ENCODE measurements at regions not wholly inside any gene's neighbourhood (a gene's known extent, or its start where the extent isn't known, plus 50 kb on each side); places are given as distances from the start of the nearest gene placed in this dataset.
A peak's percentile ranks its signal among the peaks of the same experiment; 100 is the strongest.
"Not testable (repeated sequence)": the region's sequence is repeated elsewhere in the genome, so short reads cannot be mapped to it uniquely, and the experiment has no call there.

DNA sequence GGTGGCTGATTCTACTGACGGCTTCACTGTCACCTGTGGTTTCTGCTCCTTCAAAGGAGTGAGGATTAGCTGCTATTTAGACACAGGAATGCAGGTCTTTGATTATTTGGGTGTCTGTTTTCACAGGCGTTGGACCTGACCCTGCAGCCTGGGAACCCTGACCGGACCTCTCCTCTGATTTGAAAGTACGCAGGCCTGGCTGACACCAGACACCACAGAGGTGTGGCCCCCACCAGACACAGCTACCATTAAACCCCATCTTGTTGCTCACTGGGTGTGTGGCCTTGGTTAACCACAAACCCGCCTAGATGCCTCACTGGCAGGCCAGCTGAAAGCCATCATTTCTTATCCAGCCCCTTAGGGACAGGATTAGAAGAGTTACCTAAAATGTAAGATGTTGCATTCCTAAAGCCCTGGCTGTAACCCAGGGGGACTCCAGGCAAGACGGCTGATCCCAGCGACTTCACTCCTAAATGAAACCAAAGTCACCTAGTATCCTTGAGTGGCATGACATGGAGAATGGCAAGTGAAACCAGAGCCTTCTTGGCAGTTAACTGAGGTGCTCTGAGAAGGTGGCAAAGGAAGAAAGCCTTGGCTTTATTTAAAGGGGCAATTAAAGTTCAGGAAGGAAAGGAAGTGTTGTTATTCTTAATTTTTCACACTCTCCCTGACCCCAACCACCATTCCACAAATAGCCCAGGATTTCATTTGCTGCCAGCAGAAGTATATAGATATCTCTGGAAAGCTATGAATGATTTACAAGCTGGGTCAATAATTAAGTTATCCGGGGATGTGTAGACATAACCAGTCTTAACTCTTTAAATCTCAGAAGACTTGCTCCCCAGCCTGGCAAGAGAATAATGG, 169.9 kb downstream of the QRSL1 start:
- DNase-seq, result peak; percentile 24

DNA sequence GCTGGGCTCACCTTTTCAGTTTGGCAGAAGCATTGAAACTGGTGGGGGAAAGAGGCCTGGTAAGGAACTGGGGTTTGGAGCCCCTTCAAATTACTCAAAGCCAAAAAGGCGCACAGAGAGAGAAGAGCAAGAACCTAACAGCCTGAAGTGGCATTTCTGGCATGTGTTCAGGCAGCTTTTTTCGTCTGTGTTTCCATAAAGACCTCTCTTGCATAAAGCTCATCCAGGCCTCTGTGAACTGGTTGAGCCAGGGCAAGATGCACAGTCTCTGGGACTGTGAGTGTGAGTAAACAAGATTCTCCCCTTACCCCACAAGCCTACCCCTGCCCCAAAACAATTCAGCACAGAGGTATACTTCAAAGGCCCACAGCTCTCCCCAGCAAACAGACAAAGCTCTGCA, 167.8 kb downstream of the QRSL1 start:
- DNase-seq, result no peak

DNA sequence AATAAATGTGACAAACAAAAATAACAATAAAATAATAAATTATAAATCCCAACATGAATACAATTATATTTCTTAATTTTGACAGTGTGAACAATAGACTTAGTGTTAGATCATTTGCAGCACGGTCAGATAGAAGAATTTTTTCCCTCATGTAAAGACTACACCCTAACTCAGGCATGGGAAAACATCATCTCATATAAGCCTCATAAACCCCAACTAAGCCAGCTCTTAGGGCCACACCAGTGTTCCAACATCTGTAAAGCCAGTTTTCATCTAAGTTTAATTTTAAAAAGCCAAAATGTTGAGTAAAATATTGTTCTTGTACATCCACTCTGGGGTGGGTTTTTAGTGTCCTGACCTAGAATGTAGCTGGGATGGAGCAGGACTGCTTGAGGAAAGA, 167.4 kb downstream of the QRSL1 start:
- no peak for DNase-seq

DNA sequence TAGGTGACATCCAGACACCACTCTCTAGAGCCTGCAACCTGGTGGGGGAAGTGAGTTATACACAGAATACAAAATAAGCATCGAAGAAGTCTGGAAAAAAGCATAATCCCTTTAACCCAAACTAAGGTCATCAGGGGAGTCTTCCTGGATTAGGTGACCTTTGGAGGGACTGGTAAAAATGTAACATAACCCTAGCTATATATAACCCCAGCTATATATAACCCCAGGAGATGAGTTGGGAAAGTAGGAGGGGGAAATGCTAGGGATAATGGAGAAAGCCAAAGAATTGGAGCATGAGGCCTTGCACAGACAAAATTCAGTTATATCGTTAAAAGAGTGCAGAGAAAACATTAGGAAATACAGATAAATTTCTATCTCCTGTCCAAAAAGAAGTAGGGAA, 164.8 kb downstream of the QRSL1 start:
- no peak for DNase-seq

DNA sequence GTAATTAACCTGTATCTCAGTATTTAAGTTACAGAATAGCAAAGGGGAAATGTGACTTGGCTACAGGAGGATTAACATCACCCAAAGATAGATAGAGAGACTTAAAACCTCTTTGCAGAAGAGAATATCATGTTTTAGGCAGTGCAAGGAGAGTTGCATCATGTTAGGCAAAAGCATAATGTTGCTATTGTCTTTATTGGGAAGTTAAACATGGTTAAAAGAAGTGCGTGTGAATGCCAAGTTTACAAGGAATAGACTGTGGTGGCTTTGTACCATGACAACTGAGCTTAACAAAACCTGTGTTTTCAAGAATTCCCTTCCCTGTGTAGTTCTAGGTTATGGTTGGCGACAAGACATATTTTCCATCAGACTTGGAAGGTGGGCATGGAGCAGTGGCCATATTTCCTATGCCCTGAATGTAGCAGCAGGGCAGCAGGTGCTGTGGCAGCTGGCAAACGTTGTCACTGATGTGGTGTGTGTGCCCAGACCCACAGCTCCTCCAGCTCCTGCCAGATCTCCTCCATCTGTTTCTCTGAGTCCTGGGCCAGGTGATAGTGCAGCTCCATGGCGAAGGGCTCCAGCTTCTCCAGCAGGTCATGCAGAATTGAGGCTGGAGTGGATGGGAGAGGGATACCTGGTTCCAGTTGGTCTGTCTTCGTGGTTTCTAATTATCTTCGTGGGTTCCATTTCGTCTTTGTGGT, 163.3 kb downstream of the QRSL1 start:
- no peak for DNase-seq

DNA sequence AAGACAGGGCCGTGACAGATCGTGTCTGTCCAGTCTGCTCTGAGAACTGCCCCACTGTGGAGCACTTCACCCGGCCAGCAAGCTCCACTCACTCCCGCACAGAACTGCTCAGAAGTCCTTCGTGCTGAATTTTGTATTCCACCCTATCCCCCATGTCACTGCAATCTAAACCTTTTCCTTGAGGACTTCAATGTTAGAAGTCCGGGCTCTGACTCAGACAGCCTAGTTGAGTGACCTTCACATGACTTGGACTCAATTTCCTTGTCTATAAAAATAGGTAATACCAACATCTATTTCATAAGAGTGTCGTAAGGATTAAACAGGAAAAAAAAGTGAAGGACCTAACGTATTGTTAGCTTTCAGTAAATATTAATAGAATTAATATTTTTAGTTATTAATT, 161.6 kb downstream of the QRSL1 start:
- DNase-seq, result no peak

DNA sequence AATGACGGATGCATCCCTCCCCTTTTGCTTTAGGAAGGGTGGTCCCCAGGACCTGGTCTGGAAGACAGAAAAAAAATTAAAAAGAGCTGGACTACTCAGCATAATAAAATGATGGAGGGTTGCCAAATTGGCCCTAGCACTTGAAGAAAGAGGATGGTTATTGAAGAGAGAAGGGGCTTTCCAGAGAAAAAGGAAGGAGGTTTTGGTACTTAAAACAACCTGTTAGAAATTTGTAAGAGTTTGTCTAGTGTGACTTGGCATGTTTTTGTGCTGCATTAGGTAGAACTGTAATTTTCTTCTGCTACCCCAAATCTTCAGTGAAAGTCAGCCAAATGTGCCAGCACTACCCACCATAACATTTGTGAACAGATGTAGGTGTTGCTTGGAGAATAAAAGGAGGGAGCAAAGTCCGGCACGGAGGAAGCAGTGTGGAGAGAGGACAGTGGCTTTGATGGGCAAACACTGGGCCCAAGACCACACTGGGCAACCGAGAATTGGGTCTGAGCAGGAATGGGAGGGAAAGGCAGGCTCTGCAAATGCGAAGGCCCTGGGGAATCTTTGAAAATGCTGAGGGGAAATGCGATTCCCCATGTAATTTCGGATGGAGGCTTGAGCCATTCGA, 160.9 kb downstream of the QRSL1 start:
- DNase-seq, result no peak

DNA sequence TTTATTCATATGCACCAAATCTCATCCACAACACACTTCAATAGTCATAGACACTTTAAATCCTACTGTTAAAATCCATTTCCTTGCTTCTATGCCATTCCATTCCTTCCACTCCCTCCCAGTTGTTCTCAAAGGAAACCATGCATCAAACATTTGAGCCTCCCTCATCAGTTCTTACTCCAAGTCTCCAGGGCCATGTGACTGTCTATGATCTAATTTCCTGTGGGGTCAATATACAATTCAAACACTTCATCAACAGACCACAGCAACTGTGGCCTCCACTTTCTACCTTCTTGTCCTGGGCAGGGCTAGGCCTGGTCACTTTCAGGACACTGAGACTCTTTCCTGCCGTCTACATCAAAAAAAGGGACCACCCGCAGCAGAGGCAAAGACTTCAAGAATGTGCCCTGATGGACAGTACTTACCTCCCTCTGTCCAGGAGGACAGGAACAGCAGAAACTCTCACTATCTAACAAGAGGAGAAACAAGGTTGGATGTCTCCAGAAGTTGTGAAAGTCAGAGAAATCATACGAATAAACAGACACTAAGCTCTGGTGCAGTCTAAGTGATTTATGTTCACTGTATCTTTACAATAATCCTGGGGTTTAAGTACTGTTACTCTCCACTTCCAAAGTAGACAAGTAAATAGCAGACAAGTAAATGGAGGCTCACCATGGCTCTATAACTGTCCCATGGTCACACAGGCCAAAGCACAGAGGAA, 160.2 kb downstream of the QRSL1 start:
- DNase-seq, result no peak

DNA sequence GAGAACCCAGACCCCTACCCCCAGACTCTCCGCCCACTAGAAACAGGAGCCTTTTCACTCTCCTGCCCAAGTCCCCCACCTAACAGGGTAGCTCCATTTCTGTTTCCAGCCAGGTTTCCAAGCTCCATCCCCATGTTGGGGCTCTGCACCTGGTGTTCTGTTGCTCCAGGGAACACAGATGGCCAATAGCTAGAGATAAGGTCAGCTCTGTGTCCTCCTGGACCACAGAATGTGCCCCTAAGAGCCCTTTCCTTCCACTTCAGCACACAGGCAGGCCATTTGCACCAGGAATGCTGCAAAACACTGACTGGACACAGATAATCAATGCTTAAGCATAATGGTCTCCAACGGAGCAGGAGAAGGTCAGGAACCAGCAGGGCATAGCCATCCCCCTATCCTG, 159.4 kb downstream of the QRSL1 start:
- DNase-seq, result no peak

DNA sequence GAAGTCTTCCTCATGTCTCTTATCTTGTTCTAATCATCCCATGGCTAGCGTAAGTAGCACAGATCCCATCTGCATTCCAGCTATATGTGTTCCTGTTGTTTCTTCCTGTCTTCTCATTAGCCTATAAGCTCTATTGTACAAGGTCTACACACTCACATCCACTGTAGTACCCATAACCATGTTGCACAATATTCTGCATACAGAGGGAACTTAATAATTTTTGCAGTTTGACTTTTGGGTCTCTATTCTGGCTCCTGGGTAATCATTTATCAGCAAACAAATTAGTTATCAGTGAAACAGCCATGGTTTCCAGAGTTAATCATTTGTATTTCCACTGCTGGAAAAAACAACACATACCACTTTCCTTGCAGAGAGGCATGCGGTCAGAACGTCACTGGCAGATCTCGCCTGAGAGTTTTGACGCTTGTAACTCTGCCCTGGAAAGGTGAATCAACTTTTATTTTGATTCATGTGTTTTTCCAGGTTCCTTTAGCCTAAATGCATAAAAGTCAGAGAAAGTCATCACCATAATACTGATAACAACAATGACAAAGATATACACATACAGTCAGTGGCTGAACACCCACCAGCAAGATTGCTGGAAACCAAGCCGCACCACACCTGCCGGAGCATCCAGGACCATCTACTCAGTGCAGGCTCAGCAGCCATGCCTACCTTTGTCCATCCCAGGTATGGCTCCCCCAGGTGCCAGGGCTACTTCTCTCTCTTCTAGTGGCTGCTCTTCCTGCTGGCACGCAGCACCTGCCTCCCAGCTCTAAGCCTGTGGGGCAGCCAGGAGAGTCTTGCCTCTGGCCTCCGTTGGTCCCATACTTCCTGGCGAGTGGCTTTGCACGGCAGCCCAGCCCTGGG, 158.2 kb downstream of the QRSL1 start:
- DNase-seq, result no peak

DNA sequence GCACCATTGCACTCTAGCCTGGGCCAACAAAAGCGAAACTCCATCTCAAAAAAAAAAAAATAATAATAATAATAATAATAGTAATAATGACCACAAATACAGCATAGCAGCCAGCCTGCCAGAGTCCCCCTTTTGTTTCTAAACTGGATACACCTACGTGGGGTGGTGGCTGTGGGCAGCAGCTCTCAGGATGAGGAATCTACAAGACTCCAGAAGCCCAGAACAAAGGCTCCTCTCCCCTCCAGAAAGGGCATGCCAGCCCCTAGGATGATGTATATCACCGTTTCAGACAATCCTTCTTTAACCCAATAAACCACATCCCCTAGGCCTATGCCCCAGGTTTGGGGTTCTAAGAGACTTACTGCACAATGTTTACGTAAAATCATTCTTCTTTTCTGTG, 155.9 kb downstream of the QRSL1 start:
- no peak for DNase-seq

DNA sequence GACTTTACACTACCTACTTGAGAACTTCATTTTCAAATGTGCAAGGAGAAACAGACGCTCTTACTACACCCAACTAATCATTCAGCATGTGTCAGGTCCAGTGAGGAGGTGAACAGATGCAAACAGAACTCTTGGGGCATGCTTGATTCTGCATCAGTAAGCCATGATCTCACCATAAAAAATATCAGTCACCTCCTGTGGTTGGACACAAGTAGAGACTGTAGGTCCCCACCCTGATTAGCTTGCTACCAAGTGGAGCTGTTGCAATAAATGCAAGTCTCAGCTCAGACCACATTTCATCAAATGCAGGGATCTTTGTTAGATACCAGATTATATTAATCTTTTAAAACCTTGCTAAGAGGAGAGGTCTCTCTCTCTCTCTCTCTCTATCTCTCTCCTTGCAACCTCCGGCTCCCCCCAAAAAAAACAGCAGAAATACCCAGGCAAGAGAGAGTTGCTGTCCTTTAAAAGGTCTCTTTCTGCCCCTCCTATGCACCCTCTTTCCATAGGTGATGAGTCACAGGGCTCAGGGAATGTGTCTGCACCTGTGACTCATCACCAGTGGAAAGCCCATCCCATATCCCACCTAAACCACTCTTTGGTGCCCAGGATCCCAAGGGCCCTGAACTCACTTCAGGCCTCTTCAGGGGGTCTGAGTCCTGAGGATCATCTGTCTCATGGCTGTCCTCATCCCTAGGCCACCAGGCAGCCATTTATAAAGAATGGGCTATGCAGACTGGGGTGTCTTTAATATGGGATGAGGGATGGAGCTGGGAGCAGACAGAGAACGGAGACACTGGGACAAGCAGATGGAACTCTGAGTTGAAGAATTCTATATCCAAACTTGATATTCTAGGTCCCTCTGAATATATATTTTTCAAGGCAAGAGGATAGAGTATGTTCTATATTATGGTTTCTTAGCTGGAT, 154.5 kb downstream of the QRSL1 start:
- DNase-seq, result no peak

DNA sequence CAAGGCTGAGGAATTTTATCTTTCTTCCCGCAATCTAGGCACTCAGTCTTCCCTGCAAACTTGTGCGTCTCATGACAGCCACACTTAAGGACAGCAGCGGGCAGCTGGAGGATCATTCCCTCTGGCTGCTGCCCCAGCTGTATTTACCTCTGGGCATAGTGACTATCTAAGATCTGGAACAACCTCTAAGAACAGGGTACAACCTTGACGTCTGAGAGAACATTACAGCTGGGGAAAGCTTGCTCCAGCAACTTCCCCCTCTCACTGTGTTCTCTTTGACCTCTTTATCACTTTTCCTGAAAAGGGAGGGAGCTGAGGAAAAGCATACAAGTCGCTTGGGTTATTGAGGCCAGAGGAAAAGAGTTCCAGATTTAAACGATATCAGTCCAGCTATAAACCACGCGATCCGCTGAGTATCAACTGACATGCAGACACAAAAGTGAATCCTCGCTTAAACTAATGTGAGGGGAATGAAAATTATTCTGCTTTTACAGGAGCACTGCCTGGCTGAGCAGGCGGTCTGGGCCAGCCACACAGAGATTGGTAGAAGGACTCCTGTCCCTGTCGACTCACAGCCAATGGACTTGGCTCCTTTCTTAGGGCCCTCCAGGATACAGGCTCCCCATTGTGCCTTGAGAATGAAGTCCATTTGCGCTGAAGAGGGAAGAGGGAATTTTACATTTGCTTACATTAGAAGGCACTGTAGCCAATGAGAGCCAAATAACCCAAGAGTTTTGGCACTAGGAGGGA, 153.3 kb downstream of the QRSL1 start:
- no peak for DNase-seq

DNA sequence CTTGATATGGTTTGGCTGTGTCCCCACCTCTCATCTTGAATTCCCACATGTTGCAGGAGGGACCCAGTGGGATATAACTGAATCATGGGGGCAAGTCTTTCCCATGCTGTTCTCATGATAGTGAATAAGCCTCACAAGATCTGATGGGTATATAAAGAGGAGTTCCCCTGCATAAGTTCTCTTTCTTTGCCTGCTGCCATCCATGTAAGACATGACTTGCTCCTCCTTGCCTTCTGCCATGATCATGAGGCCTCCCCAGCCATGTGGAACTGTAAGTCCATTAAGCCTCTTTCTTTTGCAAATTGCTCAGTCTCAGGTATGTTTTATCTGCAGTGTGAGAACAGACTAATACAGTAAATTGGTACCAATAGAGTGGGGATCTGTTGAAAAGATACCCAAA, 150.2 kb downstream of the QRSL1 start:
- DNase-seq, result not testable (repeated sequence)

DNA sequence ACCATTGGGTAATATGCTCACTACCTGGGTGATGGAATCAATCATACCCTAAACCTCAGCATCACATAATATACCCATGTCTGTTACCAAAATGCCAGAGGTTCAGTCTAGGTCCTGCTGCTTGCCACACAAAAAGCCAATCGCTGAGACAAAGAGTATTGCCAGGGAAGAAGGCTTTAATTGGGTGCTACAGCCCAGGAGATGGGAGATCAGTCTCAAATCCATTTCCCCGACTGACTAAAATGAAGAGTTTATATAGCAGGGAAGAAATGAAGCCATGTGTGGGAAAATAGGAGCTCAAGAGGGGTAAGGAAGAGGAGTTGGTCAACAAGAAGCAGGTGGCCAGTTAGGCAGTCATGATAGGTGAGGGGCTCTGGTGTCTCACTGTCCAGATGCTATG, 149.6 kb downstream of the QRSL1 start:
- no peak for DNase-seq

DNA sequence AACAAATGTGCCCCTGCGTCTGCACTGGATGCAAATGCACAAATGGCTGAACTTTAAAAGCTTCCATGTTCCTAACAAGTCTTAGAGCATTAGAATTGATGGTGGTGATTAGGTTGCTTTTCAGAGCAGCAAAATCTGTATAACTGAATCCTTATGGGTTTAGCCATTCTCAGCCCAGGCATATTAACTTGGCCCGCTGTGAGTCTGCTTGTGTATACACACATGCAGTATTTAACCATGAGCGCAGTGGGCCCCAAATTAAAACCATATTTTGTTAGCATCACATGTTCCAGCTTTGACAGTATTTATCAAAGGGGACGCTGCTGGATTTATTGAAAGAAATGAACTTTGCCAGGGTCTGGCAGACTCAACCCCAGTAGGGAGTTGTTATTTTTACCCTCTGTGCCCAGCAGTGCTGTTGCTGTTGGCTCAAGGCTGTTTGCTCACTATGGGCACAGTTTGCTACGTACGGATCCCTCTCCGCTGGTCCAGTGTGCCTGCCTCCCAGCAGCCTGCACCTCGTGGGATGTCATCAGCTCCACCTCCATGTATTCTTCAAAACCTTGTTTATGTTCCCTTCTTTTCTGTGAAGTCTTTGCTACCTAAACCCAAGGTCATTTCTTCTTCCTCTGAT, 144.7 kb downstream of the QRSL1 start:
- peak; percentile 77 for DNase-seq

DNA sequence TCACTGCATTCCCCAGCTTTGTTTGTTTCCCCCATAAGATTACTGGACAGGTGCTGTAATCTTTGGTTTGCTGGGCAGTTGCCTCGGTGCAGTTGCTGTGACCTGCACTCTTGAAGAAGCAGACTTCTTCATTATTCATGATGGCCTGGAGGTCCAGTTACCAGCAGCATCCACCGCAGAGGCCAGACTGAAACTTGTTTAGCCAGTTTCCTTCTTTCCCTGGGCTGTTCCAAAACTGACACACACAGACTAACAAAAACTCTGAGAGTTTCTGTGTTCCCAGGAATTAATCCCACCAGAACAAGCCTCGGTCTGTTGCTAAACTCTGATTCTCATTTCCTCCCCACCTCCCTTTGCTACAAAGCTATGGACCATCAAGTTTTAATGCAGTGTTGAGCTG, 144.1 kb downstream of the QRSL1 start:
- peak; percentile 60 for DNase-seq

DNA sequence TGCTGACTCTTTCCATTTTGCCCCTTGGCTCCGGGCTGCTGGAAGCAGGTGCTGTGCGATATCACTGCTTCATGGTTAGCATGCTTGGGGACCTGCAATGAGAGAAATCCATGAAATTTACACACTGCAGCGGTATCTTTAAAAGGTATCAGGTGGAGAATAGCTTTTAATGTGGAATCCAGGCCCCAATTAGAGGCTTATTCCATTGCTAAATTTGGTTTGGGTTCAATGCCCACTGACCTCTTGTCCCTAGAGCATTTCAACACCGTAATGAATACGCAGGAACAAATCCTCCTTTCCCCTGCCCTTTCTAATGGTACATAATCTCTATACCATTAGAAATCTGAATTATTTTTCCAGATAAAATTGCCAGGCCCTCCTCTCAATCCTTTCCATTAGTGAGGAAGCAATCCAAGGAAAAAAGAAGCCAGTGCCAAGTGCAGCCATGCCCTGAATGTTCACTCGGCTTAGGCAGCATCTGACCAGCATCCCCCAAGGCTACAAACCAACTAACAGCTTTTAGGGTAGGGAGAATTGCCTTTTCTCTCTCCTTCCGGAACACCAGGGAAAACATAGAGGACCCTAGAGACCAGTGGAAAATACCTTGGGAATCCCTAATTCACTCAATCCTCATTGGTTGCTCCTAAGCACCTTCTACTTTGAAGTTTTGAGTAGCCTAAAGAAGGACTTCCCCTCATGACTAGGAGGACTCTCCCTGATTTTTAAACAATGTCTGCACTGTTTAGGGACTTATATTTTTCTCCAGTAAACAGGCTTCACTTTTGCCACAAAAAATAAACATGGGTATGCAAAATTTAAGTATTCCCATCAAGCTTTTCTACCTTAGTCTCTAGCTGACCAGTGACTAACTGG, 143.1 kb downstream of the QRSL1 start:
- no peak for DNase-seq
